Type B pancreatic cell (in vitro differentiated cells): ENCODE measurements at regions not wholly inside any gene's neighbourhood (a gene's known extent, or its start where the extent isn't known, plus 50 kb on each side); places are given as distances from the start of the nearest gene placed in this dataset.
A peak's percentile ranks its signal among the peaks of the same experiment; 100 is the strongest.

Experiments
- DNase-seq: peaks from one replicate; pipeline ENCODE4 v3.0.0; 2021; ENCODE audit warnings: mixed read lengths; ENCODE audit not compliant: unreplicated experiment; ENCODE audit errors: extremely low spot score
- H3K27ac Mint-ChIP-seq: 2 replicates; pipeline ENCODE4 v1.8.0; 2021; ENCODE audit warnings: mild to moderate bottlenecking, mixed read lengths
- H3K27me3 Mint-ChIP-seq: 2 replicates; pipeline ENCODE4 v1.8.0; 2021; ENCODE audit warnings: mixed read lengths
- H3K36me3 Mint-ChIP-seq: 2 replicates; pipeline ENCODE4 v1.8.0; 2021; ENCODE audit warnings: mixed read lengths
- H3K4me1 Mint-ChIP-seq: one replicate; pipeline ENCODE4 v1.8.0; 2021; ENCODE audit warnings: mixed read lengths; ENCODE audit not compliant: unreplicated experiment
- H3K4me3 Mint-ChIP-seq: 2 replicates; pipeline ENCODE4 v1.8.0; 2021; ENCODE audit warnings: mild to moderate bottlenecking, mixed read lengths
- H3K9me3 Mint-ChIP-seq: 2 replicates; pipeline ENCODE4 v1.8.0; 2021; ENCODE audit warnings: mixed read lengths
- TF ChIP-seq, protein P1 (sequence below): fragments of 200-600 bp; sonication (generic); conservative IDR thresholded peaks from 2 replicates; pipeline ENCODE4 v1.5.0; 2021; ENCODE audit warnings: antibody characterized with exemption, mild to moderate bottlenecking

- TF ChIP-seq, protein P1, sequence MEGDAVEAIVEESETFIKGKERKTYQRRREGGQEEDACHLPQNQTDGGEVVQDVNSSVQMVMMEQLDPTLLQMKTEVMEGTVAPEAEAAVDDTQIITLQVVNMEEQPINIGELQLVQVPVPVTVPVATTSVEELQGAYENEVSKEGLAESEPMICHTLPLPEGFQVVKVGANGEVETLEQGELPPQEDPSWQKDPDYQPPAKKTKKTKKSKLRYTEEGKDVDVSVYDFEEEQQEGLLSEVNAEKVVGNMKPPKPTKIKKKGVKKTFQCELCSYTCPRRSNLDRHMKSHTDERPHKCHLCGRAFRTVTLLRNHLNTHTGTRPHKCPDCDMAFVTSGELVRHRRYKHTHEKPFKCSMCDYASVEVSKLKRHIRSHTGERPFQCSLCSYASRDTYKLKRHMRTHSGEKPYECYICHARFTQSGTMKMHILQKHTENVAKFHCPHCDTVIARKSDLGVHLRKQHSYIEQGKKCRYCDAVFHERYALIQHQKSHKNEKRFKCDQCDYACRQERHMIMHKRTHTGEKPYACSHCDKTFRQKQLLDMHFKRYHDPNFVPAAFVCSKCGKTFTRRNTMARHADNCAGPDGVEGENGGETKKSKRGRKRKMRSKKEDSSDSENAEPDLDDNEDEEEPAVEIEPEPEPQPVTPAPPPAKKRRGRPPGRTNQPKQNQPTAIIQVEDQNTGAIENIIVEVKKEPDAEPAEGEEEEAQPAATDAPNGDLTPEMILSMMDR = no peak
- no peak overlapping the region for H3K27ac Mint-ChIP-seq
- no peak overlapping the region for H3K4me3 Mint-ChIP-seq
- H3K9me3 Mint-ChIP-seq = no peaks in the 10 kb centered on the region
- DNase-seq = peak; percentile 32
- peaks cover 13% of the 10 kb centered on the region for H3K27me3 Mint-ChIP-seq
- H3K36me3 Mint-ChIP-seq = no peaks in the 10 kb centered on the region
- no peaks in the 10 kb centered on the region for H3K4me1 Mint-ChIP-seq
Measured at GRCh38 chr22:49294656-49295464, 532.8 kb downstream of the BRD1 start.

- TF ChIP-seq, protein P1 = no peak
- peaks cover 23% of the 10 kb centered on the region for H3K27me3 Mint-ChIP-seq
- no peaks in the 10 kb centered on the region for H3K36me3 Mint-ChIP-seq
- H3K27ac Mint-ChIP-seq = no peak overlapping the region
- H3K4me1 Mint-ChIP-seq = no peaks in the 10 kb centered on the region
- peak; percentile 34 for DNase-seq
- H3K9me3 Mint-ChIP-seq = no peaks in the 10 kb centered on the region
- no peak overlapping the region for H3K4me3 Mint-ChIP-seq
Measured at GRCh38 chr22:49292909-49293308, 534.8 kb downstream of the BRD1 start.

DNA sequence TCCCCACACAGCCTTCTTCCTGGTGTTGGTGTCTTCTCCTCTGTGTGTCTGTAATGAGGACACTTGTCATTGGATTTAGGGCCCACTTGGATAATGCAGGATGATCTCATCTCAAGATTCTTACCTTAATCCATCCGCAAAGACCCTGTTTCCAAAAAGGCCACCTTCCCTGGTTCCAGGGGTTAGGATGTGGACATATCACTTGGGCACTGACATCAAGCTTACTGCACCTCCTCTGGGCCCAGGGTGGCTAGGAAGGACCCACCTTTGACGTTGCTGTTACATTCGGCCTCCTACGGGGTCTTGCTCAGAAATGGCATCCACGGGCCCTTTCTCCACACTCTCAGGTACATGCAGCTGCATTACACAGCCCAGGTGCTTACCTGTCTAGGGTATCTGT is 535.9 kb downstream of the BRD1 start:
- Mint-ChIP-seq H3K9me3 (no peaks in the 10 kb centered on the region), H3K4me1 (no peaks in the 10 kb centered on the region), H3K27ac (no peak overlapping the region), H3K36me3 (no peaks in the 10 kb centered on the region), H3K4me3 (no peak overlapping the region), H3K27me3 (peaks cover 23% of the 10 kb centered on the region)
- TF ChIP-seq, protein P1 = no peak
- DNase-seq = no peak

DNA sequence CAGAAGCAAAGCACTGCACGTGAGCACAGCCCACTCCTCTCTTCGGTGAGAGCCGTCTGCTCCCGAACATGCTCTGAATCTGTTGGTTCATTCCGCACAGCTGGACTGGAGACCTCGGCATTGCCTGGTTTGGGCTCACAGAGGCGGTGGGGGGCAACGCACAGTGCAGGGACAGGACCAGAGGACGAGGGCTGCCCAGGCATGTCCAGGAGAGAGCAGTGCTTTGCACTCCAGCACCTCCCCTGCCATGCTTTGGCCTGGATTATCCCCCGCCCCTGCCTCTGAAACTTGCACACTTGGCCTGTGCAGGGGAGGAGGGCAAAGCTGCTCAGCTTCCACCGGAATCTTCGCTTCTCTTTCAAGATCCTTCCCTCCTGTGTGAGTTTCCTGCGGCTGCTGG is 536.5 kb downstream of the BRD1 start:
- Mint-ChIP-seq H3K36me3 (no peaks in the 10 kb centered on the region), H3K27ac (no peak overlapping the region), H3K4me3 (no peak overlapping the region), H3K27me3 (peaks cover 26% of the 10 kb centered on the region), H3K4me1 (no peaks in the 10 kb centered on the region), H3K9me3 (no peaks in the 10 kb centered on the region)
- peak; percentile 64 for DNase-seq
- TF ChIP-seq, protein P1 = no peak

GRCh38 chr22:49290711-49291110 is 537.0 kb downstream of the BRD1 start:
- DNase-seq = peak; percentile 42
- TF ChIP-seq, protein P1 = no peak
- peaks cover 25% of the 10 kb centered on the region for H3K27me3 Mint-ChIP-seq
- no peaks in the 10 kb centered on the region for H3K9me3 Mint-ChIP-seq
- H3K27ac Mint-ChIP-seq = no peak overlapping the region
- H3K4me3 Mint-ChIP-seq = no peak overlapping the region
- no peaks in the 10 kb centered on the region for H3K4me1 Mint-ChIP-seq
- H3K36me3 Mint-ChIP-seq = no peaks in the 10 kb centered on the region
